HepG2 (cell line): ENCODE measurements at regions not wholly inside any gene's neighbourhood (a gene's known extent, or its start where the extent isn't known, plus 50 kb on each side); places are given as distances from the start of the nearest gene placed in this dataset.

ENCODE experiments used
- ASH2L ChIP-seq: fragments of 300-600, 200-600 bp; sonication (generic); IDR thresholded peaks from 2 replicates; pipeline ENCODE4 v1.7.0; 2017; ENCODE audit warnings: low read depth, mild to moderate bottlenecking, moderate library complexity, mixed read lengths, low read length; ENCODE audit not compliant: insufficient read length
- CHD2 ChIP-seq: IDR thresholded peaks from 2 replicates; pipeline ENCODE4 v1.6.1; 2011; ENCODE audit warnings: low read depth, low read length, improper control_type of control experiment
- CREM ChIP-seq, 2 experiments: sonication (generic) in 1 of 2; formaldehyde crosslinking in 1 of 2; IDR thresholded peaks; 2 replicates each; pipeline versions ENCODE4 v1.4.0 to v1.6.1; 2016 to 2020; ENCODE audit warnings: antibody characterized with exemption in 1 of 2, mild to moderate bottlenecking in 1 of 2, missing genetic modification reagents in 1 of 2
- ERF ChIP-seq: IDR thresholded peaks from 2 replicates; pipeline ENCODE4 v1.6.1; 2018; ENCODE audit warnings: missing biosample characterization, missing genetic modification reagents
- FOXP1 ChIP-seq, 2 experiments: fragments of 450-650 bp in 1 of 2; IDR thresholded peaks; 2 replicates each; pipeline ENCODE4 v1.6.1; 2017 to 2018; ENCODE audit warnings: antibody characterized with exemption in 1 of 2
- GATAD1 ChIP-seq: IDR thresholded peaks from 2 replicates; pipeline ENCODE4 v1.6.1; 2016; ENCODE audit warnings: missing genetic modification reagents, missing compliant biosample characterization
- GTF3A ChIP-seq: sonication (generic); formaldehyde crosslinking; conservative IDR thresholded peaks from 2 replicates; pipeline ENCODE4 v1.4.0; 2020; ENCODE audit warnings: mild to moderate bottlenecking, missing genetic modification reagents
- ISL2 ChIP-seq: sonication (generic); formaldehyde crosslinking; IDR thresholded peaks from 2 replicates; pipeline ENCODE4 v1.5.0; 2020; ENCODE audit warnings: missing genetic modification reagents
- KDM4B ChIP-seq: sonication (generic); formaldehyde crosslinking; IDR thresholded peaks from 2 replicates; pipeline ENCODE4 v1.4.0; 2020; ENCODE audit warnings: missing genetic modification reagents
- MIXL1 ChIP-seq: IDR thresholded peaks from 2 replicates; pipeline ENCODE4 v1.6.1; 2016
- MTA1 ChIP-seq: sonication (generic); formaldehyde crosslinking; IDR thresholded peaks from 2 replicates; pipeline ENCODE4 v1.4.0; 2020; ENCODE audit warnings: missing genetic modification reagents, mild to moderate bottlenecking, borderline replicate concordance
- POGZ ChIP-seq: sonication (generic); formaldehyde crosslinking; IDR thresholded peaks from 2 replicates; pipeline ENCODE4 v1.4.0; 2020; ENCODE audit warnings: mild to moderate bottlenecking, missing genetic modification reagents
- RXRB ChIP-seq: IDR thresholded peaks from 2 replicates; pipeline ENCODE4 v1.6.1; 2016; ENCODE audit warnings: borderline replicate concordance, missing genetic modification reagents, missing compliant biosample characterization
- TEAD3 ChIP-seq: optimal IDR thresholded peaks from 2 replicates; pipeline ENCODE3; 2016; ENCODE audit warnings: borderline replicate concordance
- TOPORS ChIP-seq: sonication (generic); formaldehyde crosslinking; IDR thresholded peaks from 2 replicates; pipeline ENCODE4 v1.8.0; 2023; ENCODE audit warnings: mild to moderate bottlenecking, missing genetic modification reagents
- TSC22D2 ChIP-seq: sonication (generic); formaldehyde crosslinking; IDR thresholded peaks from 2 replicates; pipeline ENCODE4 v1.5.1; 2020; ENCODE audit warnings: missing genetic modification reagents, mild to moderate bottlenecking, borderline replicate concordance
- ZNF124 ChIP-seq: sonication (generic); formaldehyde crosslinking; IDR thresholded peaks from 2 replicates; pipeline ENCODE4 v1.4.0; 2020; ENCODE audit warnings: missing genetic modification reagents
- ZNF205 ChIP-seq: IDR thresholded peaks from 2 replicates; pipeline ENCODE4 v1.6.1; 2018; ENCODE audit warnings: missing biosample characterization, missing genetic modification reagents
- ZNF556 ChIP-seq: sonication (generic); formaldehyde crosslinking; IDR thresholded peaks from 2 replicates; pipeline ENCODE4 v1.4.0; 2020; ENCODE audit warnings: mild to moderate bottlenecking, missing genetic modification reagents, borderline replicate concordance
- TF ChIP-seq, protein P1 (sequence below): sonication (generic); formaldehyde crosslinking; IDR thresholded peaks from 2 replicates; pipeline ENCODE4 v1.5.1; 2020; ENCODE audit warnings: mild to moderate bottlenecking, missing genetic modification reagents, moderate library complexity
- TF ChIP-seq, protein P2 (sequence below): sonication (generic); formaldehyde crosslinking; IDR thresholded peaks from 2 replicates; pipeline ENCODE4 v1.5.0; 2020; ENCODE audit warnings: mild to moderate bottlenecking, missing genetic modification reagents, borderline replicate concordance
- TF ChIP-seq, protein P3 (sequence below), 2 experiments: sonication (generic) in 1 of 2; formaldehyde crosslinking in 1 of 2; IDR thresholded peaks; 2 replicates each; pipeline versions ENCODE4 v1.4.0 to v1.6.1; 2018 to 2020; ENCODE audit warnings: missing genetic modification reagents in 2 of 2, borderline replicate concordance in 1 of 2, low read depth in 1 of 2, mild to moderate bottlenecking in 1 of 2, missing biosample characterization in 1 of 2

DNA sequence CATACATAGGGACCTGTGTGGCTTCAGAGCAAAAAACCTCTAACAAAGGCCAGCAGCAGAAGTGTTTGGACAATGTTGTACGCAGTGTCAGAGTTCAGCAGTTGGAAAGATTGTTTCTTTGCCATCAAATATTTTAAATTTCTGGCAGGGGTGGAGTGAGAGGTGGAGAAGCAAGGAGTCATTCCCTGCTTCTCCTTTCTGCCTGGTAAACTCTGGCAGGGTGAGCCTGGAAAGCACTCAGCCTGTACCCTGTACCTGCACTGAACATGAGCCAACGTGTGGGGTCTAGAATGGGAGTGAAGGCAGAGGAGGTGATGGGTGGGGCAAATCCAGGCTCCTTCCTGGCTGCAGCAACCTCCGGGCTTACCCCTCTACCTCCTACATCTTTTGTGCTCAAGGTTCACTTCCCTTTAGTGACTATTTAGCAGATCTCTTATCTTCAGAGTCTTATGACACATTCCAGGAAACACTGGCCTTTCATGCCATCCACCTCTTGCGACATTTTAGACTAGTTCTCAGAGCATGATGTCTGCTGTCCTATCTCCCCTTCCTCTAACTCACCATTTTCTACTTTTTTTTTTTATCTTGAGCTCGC, 445.0 kb upstream of the PIK3R1 start (continued):
- TF ChIP-seq GATAD1 (0 out of 2 replicates have a peak, but pooled peaks have one; percentile 31), CHD2 (no peak), TSC22D2 (CRISPR knock-in tag) (no peak), CREM (IDR thresholded peaks at IDR 0.05) (peak; percentile 89), CREM (CRISPR knock-in tag; IDR thresholded peaks at IDR 0.05) (no peak), ZNF205 (peak; percentile 77), MIXL1 (CRISPR knock-in tag) (peak; percentile 58; the same call in 1 of the 2 replicates), ZNF124 (no peak; the same call in 1 of the 2 replicates), MTA1 (peak; percentile 75), GTF3A (peak; percentile 66; the same call in 1 of the 2 replicates), ERF (CRISPR knock-in tag) (peak; percentile 81), ISL2 (CRISPR knock-in tag) (peak; percentile 95), RXRB (CRISPR knock-in tag) (peak; percentile 77), TEAD3 (CRISPR knock-in tag) (peak; percentile 94), POGZ (CRISPR knock-in tag) (peak; percentile 91), FOXP1 (IDR thresholded peaks at IDR 0.05) (no peak), FOXP1 (CRISPR knock-in tag; IDR thresholded peaks at IDR 0.05) (peak; percentile 67), KDM4B (CRISPR knock-in tag) (peak; percentile 26; the same call in 1 of the 2 replicates), ASH2L (peak; percentile 87), TOPORS (CRISPR knock-in tag) (no peak), ZNF556 (CRISPR knock-in tag) (peak; percentile 77)
- TF ChIP-seq, protein P1, sequence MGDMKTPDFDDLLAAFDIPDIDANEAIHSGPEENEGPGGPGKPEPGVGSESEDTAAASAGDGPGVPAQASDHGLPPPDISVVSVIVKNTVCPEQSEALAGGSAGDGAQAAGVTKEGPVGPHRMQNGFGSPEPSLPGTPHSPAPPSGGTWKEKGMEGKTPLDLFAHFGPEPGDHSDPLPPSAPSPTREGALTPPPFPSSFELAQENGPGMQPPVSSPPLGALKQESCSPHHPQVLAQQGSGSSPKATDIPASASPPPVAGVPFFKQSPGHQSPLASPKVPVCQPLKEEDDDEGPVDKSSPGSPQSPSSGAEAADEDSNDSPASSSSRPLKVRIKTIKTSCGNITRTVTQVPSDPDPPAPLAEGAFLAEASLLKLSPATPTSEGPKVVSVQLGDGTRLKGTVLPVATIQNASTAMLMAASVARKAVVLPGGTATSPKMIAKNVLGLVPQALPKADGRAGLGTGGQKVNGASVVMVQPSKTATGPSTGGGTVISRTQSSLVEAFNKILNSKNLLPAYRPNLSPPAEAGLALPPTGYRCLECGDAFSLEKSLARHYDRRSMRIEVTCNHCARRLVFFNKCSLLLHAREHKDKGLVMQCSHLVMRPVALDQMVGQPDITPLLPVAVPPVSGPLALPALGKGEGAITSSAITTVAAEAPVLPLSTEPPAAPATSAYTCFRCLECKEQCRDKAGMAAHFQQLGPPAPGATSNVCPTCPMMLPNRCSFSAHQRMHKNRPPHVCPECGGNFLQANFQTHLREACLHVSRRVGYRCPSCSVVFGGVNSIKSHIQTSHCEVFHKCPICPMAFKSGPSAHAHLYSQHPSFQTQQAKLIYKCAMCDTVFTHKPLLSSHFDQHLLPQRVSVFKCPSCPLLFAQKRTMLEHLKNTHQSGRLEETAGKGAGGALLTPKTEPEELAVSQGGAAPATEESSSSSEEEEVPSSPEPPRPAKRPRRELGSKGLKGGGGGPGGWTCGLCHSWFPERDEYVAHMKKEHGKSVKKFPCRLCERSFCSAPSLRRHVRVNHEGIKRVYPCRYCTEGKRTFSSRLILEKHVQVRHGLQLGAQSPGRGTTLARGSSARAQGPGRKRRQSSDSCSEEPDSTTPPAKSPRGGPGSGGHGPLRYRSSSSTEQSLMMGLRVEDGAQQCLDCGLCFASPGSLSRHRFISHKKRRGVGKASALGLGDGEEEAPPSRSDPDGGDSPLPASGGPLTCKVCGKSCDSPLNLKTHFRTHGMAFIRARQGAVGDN (CRISPR knock-in tag): peak; percentile 44; the same call in 1 of the 2 replicates
- TF ChIP-seq, protein P2, sequence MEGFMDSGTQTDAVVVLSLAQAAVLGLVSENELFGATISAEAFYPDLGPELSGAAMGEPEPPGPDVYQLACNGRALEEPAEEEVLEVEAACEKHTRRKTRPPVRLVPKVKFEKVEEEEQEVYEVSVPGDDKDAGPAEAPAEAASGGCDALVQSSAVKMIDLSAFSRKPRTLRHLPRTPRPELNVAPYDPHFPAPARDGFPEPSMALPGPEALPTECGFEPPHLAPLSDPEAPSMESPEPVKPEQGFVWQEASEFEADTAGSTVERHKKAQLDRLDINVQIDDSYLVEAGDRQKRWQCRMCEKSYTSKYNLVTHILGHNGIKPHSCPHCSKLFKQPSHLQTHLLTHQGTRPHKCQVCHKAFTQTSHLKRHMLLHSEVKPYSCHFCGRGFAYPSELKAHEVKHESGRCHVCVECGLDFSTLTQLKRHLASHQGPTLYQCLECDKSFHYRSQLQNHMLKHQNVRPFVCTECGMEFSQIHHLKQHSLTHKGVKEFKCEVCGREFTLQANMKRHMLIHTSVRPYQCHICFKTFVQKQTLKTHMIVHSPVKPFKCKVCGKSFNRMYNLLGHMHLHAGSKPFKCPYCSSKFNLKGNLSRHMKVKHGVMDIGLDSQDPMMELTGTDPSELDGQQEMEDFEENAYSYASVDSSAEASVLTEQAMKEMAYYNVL (CRISPR knock-in tag): peak; percentile 89
- TF ChIP-seq, protein P3, sequence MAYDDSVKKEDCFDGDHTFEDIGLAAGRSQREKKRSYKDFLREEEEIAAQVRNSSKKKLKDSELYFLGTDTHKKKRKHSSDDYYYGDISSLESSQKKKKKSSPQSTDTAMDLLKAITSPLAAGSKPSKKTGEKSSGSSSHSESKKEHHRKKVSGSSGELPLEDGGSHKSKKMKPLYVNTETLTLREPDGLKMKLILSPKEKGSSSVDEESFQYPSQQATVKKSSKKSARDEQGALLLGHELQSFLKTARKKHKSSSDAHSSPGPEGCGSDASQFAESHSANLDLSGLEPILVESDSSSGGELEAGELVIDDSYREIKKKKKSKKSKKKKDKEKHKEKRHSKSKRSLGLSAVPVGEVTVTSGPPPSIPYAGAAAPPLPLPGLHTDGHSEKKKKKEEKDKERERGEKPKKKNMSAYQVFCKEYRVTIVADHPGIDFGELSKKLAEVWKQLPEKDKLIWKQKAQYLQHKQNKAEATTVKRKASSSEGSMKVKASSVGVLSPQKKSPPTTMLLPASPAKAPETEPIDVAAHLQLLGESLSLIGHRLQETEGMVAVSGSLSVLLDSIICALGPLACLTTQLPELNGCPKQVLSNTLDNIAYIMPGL (CRISPR knock-in tag; IDR thresholded peaks at IDR 0.05; ENCODE audit: borderline replicate concordance in 1 of 2, low read depth in 1 of 2): peak in 1 of 2 experiments; percentile 39; a peak in 1 of 4 replicates
